ENCODE measurements at regions not wholly inside any gene's neighbourhood (a gene's known extent, or its start where the extent isn't known, plus 50 kb on each side); places are given as distances from the start of the nearest gene placed in this dataset.
"Not testable (repeated sequence)": the region's sequence is repeated elsewhere in the genome, so short reads cannot be mapped to it uniquely, and the experiment has no call there.

DNA sequence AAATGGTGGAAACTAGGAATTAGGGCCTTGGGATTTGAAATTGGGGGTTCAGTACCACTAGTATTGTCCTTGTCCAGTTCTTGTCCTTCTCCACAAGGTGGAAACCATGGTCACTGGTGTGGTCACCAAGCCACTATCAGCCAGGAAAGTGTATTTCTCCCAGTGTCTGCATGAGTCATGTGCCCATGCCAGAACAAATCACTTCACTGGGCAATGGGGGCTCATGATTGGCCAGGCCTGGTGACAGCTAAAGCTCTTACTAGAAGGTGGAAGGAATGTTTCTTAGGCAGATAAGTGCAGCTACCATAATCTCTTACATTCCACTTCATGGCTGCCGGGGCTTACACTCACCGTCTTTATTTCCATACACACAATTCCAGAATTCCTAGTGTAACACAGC is 124.8 kb upstream of the TACR1 start:
- DNase-seq, result no peak

DNA sequence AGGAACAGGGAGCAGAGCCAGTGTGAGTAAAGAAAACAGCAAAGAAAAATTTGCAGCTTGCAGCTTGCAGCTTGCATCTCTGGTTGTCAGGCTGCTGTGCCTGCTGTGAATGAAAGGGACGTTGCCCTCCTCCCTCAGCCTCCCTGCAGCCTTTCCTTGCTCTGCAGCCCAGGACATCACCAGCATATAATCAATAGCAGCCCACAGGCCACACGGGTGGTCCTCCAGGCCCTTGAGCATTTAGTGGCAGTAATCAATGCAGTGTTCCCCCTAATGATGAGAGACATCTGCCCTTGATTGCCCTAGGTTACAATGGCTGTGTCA is 122.2 kb upstream of the TACR1 start:
- DNase-seq, result no peak

DNA sequence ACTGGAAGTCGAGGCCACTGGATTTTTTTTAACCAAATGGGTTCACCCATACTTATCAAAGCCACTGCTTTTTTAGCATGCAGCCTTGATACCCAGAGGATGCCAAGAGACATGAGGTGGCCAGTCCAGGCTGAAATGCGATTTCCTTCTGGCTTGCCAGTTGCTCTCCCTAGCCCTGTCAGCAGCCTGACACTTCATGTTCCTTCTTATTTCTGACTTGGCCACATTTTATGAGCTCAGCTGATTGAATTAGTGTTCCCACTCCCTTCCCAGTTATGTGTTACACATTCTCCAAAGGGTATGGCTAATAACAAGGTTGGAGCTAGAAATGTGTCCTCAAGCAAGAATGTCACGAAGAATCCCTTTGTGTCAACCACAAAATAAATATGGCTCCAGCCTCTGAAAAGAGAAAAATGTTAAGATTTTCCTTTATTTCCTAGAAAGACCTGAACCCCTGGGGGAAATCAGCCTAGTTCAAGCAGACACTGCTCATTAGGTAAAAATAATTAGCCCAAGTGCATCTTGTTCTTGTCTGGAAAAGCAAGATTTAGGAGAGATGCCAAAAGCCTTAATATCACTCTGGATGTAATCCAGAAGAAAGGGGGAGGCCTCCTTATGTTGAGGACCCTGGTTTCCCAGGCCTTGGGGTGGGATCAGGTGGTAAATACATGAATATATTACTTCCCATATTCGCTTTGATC is 121.7 kb upstream of the TACR1 start:
- DNase-seq, result no peak

DNA sequence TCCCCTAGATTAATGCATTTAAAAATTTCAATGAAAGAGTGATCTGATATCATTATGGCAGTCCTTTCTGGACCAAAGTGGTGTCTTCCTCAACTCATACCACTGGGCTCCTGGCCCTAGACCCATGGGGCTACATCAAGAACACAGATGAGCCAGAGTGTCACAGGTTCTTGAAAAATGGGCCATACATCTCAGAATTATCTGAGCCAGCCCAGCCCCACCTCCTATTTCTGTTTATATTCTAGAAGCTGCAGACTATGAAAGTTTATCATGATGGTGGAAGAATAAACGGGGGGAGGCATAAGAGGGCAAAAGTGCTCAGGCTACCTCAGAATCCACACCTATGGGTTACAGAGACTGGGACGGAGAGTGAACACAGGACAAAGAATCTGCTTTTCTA is 120.6 kb upstream of the TACR1 start:
- no peak for DNase-seq

DNA sequence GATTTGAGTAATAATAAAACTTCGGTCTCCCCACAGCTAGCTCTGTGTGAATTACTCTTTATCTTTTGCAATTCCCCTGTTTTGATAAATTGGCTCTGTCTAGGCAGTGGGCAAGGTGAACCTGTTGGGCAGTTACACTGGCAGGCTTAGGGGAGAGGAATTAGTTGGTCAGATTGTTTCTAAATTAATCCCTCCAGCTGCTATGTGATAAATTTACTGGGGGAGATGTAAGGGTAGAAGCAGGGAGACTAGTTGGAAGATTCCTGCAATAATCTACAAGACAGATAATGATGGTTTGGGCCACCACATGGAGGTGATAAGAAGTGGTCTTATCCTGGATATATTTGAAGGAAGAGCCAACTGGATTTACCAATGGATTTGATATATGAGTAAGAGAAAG is 118.5 kb upstream of the TACR1 start:
- DNase-seq, result no peak

DNA sequence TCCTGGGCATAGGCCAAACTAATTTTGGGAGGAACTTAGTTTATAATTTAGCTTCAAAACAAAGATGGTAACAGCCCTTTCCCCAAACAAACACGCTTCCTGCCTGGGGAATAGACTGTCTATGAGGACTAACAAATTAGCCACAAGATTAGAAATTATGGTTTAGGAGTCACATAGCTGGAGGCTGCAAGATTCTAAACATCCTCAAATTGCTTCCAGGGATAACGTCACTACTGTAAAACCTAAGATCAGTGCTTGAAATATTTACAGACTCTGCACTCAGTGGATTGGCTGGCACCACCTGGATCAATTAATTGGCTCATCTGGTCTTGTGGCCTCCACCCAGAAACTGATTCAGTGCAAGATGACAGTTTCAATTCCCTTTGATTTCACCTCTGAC is 118.0 kb upstream of the TACR1 start:
- no peak for DNase-seq

DNA sequence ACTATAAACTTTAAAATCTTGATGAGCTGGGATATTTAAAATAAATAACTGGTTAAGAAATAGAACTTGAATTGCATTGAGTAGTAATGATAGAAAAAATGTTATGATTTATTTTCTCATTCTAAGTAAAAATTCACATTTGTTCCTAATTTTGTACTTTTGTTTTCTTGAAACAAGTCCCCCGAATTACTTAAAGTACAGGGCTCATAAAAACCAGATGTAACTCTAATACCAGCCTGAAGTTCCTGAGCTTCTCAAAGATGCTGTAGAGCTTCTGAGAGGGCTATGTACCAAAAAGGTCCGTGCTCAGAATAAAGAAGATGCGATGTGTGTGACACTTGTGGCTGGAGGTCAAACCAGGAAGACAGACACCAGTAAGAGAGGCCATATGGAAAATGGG is 116.1 kb upstream of the TACR1 start:
- no peak for DNase-seq

DNA sequence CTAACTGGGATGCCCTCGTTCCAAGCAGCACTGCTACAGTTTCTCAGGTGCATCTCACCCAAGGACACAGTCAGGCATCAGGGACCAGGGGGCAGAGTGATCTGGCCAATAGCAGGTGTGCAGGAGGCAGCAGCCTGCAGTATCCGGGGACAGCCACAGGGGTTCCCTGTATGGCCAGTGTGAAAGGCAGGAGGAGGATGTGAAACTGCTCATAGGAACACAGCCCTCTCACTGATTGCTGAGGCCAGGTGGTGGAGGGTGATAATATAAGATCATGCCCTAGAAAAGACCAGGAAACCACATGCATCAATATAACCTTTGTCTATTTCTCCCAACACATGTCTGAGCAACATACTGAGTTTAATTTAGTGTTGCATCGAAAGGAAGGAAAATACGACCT is 112.7 kb upstream of the TACR1 start:
- peak; percentile 26 for DNase-seq

DNA sequence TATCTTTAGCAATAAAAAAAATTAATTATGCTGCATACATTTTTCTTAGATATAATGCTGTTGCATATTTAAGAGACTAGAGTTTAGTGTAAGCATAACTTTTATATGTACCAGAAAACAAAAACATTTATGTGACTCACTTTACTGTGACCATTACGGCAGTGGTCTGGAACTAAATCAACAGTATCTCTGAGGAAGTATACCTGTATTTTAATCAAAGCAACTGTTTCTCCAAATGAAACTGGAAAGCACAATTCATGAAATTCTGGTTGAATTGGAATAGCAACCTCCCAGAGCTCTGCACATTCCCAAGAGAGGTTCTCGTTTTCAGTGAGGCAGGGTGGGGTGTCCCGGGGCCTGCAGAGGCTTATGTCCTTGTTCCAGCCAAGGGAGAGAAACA is 112.2 kb upstream of the TACR1 start:
- DNase-seq, result no peak

DNA sequence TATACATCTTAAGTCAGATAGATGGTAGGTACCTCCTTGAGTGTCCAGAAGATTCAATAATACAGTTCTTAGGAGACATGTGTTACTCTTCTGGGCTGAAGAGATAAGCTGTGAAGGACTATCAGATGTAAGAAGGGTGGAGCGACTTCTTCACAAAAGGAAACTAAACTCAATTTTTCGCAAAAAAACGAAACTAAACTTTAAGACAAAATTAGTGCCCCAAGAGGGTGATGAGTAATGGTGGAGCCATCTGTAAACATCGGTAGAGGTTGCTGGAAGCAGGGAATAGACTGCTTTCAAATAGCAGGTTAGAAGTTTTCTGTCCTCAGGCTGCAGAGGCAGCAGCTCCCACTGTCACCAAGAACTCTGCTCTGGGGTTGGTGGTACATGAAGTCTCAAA is 111.6 kb upstream of the TACR1 start:
- no peak for DNase-seq

DNA sequence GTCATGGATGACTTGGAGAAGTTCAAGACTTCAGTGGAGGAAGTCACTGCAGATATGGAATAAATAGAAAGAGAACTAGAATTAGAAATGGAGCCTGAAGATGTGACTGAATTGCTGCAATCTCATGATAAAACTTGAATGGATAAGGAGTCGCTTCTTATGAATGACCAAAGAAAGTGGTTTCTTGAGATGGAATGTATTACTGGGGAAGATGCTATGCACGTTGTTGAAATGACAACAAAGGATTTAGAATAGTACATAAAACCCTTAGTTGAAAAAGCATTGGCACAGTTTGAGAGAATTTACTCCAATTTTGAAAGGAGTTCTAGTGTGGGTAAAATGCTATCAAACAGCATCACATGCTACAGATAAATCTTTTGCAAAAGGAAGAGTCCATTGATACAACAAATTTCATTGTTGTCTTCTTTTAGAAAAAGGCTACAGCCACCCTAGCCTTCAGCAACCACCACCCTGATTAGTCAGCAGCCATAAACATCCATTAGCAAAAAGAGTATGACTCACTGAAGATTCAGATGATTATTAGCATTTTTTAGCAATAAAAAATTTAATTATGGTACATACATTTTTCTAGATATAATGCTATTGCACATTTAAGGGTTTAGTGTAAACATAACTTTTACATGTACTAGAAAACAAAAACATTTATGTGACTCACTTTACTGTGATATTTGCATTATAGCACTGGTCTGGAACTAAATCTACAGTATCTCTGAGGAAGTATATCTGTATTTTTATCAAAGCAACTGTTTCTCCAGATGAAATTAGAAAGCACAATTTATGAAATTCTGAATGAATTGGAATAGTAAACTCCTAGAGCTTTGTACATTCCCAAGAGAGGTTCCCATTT is 110.5 kb upstream of the TACR1 start:
- DNase-seq, result no peak

DNA sequence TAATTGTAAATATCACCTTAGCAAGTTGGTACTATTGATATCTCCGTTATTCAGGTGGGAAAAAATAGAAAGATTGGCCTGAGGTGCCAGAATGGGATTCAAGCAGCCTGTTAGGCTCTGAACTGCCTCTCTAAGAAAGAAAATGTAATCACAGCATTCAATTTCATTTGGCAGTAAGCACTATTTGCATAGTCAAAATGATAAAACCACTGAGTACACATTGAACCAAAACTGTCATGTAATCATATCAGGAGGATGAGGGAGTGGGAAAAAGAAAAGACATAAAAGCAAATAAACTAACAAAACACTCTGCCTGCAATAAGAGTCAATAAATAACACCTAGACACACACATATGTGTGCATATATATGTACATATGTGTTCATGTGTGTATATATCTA is 103.9 kb upstream of the TACR1 start:
- DNase-seq, result no peak

DNA sequence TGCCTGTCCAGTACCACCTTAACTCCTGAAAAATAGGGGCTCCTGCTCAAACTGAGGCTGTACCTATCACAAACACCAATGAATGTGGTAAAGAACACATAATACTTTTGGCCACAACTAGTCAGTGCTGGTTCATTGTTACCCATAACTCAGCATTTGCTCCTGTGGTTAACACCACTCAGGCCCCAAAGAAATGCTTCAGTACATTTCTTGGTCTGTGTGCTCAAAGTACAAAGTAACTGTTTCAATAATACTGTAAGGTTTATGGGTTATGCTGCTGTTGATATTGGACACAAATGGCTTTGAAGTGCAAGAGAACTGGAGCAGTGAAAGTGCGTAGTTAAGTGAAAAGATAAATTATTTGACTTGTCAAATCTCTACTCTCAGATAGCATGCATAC is 95.0 kb upstream of the TACR1 start:
- DNase-seq, result no peak

DNA sequence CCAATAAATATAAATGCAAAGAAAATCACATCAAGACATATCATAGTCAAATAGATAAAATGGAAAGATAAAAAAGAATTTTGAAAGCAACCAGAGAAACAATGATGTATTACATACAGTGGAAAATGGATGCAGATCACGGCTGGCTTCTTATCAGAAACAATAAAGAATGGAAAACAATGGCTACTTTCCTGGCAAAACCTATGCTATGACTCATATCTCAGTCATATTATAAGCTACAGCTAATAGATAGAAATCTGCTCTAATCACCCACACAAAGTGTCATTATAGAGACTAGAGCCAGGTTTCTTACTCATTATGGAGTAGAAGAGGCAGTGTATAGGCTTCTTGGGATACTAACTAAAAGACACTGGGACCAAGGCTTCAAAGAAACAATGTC is 93.5 kb upstream of the TACR1 start:
- no peak for DNase-seq

DNA sequence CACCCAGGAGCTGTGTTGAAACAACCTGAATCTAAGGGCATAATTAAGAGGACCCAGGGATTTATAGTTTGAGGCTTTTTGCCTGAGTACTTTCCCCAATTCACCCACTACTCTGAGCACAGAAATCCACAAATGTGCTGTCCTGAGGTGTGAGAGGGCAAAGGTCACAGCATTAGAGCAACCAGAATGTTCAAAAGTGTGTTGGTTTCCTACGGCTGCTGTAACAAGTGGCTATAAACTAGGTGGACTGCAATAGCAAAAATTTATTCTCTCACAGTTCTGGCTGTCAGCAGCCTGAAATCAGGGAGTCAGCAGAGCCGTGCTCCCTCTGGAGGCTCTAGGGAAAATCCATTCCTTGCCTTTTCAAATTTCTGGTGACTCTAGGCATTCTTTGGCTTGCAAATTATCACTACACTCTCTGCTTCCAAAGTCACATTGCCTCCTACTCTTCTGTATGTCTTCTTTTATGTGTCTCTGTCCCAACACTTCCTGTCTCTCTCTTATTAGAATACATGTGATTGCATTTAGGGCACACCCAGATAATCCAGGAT is 91.4 kb upstream of the TACR1 start:
- no peak for DNase-seq

DNA sequence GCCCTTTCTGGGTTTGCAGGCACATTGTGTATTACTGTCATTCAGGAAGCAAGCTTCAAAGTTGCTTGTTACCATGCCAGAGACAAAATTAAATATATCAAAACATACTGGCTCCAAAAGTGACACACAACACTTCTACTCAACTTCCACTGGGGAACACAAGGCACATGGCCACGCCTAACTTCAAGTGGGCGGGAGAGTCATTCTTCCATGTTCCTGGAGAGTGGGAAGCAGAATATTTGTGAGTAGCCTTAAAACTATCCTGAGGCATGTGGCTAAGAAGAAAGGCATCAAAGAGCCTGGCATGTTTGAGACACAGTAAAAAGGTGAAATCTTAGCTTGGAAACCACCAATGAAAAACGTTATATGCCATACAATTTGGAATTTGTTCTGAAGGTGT is 90.5 kb upstream of the TACR1 start:
- no peak for DNase-seq

DNA sequence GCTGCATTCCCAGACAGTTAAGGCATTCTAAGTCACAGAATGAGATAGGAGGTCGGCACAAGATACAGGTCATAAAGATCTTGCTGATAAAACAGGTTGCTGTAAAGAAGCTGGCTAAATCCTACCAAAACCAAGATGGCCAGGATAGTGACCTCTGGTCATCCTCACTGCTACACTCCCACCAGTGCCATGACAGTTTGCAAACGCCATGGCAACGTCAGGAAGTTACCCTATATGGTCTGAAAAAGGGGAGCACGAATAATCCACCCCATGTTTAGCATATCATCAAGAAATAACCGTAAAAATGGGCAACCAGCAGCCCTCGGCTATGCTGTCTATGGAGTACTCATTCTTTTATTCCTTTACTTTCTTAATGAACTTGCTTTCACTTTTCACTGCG is 89.9 kb upstream of the TACR1 start:
- not testable (repeated sequence) for DNase-seq

DNA sequence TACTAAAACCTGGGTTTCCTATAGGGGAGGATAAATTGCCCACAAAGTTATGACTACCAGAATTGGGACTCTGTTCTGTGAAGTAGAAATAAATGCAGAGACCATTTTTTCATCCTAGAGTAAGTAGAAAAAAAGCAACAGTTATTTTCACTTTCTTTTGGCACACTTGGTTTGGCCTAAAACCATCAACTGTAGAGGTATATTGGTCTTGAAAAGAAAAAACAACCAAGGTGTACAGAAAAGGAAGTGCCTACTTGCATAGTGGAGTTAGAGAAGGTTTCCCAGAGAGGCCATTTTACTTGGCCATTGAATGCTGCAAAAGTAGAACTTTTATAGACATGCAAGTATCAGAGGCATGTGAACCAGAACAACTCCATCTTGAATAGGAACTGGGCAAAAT is 89.4 kb upstream of the TACR1 start:
- DNase-seq, result no peak

DNA sequence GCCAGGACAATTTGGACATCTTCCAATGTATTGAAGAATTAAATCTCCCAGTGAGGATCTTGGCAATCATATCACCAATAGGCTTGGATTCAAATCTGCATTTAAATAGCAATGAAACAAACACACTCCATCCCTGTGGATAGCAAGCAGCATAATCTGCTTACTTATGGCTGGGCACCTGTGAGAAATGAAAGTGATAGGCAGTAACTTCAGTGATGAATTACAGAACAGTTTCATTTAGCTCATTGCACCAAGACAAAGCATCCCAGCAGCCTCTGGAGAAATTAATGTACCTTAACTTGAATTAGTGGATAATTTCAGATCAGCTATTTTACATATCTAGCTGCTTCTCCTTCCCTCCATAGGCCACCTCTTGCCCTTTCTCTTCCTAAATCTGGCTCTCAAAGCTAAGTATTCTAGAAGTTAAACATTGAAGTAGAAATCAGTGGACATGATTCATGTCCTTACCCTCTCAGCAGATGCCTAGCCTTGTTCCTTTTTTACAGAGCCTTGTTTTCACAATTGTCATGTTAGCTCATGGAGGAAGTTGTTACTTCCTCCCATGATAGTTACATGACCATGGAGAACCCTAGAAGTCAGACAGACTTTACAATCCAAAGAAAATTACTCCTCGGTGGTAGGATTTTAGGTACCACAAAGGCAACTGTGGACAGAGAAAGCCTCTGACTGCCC is 88.5 kb upstream of the TACR1 start:
- no peak for DNase-seq

DNA sequence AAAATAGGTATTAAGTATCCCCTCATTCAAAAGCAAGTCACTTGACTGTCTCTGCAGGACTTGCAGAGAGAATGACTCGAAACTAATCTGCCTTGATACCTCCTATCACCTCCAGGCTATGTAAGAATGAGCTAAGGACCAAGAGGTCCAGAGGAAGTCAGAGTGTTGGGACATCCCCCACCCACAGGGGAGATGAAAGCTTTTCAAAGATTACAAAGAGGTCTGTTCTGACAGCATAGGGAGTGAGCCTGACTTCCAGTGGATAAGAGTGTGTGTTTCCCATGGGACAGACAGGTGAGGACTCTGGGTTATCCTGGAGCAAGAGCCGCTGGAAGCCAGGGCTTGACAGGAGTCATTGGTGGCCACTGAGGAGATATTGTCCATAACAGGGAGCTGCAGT is 85.0 kb upstream of the TACR1 start:
- no peak for DNase-seq

DNA sequence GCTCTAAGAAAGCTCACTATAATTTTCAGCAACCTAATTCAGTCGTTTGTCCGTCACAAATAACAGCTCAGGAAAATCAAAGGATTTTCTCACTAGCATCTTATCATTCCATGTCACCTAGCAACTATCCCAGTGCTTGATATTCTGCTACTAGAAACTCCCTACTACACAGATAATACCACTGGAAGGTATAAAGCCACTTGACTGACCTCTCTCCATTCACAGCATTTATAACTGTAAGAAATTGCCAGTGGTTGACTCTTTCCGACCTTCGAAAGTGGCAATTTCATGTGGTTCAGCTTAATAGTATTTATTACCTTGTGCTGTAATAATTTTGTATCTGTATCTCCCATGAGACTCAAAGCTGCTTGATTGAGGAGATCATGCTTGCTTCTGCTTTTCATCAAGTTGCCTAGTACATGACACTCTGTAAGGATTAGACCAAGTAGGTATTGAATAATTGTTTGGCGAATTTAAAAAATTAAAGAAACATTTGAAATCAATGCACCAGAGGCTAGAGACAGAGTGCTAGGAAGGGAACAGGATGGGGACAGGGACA is 79.6 kb upstream of the TACR1 start:
- no peak for DNase-seq

DNA sequence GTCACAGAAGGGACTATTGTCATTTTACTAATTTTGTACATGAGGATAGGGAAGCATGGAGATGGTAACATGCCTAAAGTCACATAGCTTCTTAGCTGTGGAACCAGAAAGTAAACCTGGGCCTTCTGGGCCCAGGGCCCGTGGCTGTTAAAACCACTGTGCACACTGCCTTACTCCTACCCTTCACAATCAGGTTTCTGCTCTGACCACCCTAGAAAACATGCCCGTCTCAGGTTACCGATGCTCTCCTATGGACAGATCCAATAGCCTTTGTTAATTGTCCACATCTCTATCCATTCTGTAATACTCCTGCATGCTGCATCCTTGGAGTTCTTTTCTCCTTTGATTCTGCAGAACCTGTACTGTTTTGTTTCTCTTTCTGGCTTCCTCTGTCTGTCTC is 79.0 kb upstream of the TACR1 start:
- no peak for DNase-seq

DNA sequence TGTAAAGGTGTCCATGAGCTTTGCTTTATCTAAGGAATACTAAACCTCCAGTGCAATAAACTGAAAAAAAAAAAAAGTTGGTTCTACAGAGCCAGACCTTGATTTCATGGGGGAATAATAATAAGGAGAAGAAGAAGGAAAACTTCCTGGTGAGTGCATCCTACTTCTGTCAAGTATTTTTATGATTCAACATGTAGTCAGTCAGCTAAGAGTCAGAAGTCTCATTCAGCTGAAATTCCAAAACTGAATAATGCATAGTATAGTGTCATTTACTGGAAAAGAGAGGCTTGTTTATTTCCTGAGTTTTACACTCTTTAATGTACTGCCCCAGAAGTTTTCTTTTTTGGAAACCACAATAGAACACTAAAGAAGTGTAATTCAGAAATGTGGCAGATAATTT is 77.8 kb upstream of the TACR1 start:
- DNase-seq, result no peak

Data from SHP77 treated with DMSO at 0.1 percent for 48 hours (cell line).